ENCODE measurements at regions not wholly inside any gene's neighbourhood (a gene's known extent, or its start where the extent isn't known, plus 50 kb on each side); places are given as distances from the start of the nearest gene placed in this dataset.

GRCh38 chr14:43141636-43142191 is 1365.4 kb downstream of the FSCB start:
- Histone ChIP-seq H3K27ac (ENCODE audit: insufficient read depth, low read length) (no peak overlapping the region), H3K79me2 (ENCODE audit: control insufficient read depth, insufficient read depth, low read length) (no peaks in the 10 kb centered on the region), H4K20me1 (ENCODE audit: control insufficient read depth, extremely low read depth, insufficient read depth, low read length) (no peaks in the 10 kb centered on the region), H2AFZ (ENCODE audit: low read length) (no peak overlapping the region), H3K36me3 (ENCODE audit: control insufficient read depth, insufficient read depth, low read length) (no peaks in the 10 kb centered on the region), H3K9me3 (ENCODE audit: control insufficient read depth, insufficient read depth, low read depth, low read length) (no peaks in the 10 kb centered on the region), H3K4me2 (ENCODE audit: extremely low read depth, insufficient read depth, low read length) (no peak overlapping the region), H3K9ac (ENCODE audit: insufficient read depth, low read length) (no peak overlapping the region), H3K4me3 (replicated peaks in 1 of 4; ENCODE audit: control extremely low read depth in 1 of 4, insufficient read depth in 1 of 4, low read depth in 3 of 4, low read length in 4 of 4) (no peak overlapping the region), H3K4me1 (ENCODE audit: control insufficient read depth, extremely low read depth, insufficient read depth, low read length) (no peaks in the 10 kb centered on the region), H3K27me3 (ENCODE audit: control insufficient read depth, insufficient read depth, low read length) (no peaks in the 10 kb centered on the region)
- DNase-seq (ENCODE audit: low read depth in 2 of 2), result no peak
- TF ChIP-seq, protein P1, sequence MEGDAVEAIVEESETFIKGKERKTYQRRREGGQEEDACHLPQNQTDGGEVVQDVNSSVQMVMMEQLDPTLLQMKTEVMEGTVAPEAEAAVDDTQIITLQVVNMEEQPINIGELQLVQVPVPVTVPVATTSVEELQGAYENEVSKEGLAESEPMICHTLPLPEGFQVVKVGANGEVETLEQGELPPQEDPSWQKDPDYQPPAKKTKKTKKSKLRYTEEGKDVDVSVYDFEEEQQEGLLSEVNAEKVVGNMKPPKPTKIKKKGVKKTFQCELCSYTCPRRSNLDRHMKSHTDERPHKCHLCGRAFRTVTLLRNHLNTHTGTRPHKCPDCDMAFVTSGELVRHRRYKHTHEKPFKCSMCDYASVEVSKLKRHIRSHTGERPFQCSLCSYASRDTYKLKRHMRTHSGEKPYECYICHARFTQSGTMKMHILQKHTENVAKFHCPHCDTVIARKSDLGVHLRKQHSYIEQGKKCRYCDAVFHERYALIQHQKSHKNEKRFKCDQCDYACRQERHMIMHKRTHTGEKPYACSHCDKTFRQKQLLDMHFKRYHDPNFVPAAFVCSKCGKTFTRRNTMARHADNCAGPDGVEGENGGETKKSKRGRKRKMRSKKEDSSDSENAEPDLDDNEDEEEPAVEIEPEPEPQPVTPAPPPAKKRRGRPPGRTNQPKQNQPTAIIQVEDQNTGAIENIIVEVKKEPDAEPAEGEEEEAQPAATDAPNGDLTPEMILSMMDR (conservative IDR thresholded peaks at IDR 0.05 in 1 of 2, IDR thresholded peaks at IDR 0.05 in 1 of 2; ENCODE audit: low read depth in 1 of 2, low read length in 2 of 2), result no peak
- TF ChIP-seq EZH2 (IDR thresholded peaks at IDR 0.05; ENCODE audit: low read length, missing control alignments), result no peak

- Histone ChIP-seq H3K36me3 (ENCODE audit: control insufficient read depth, insufficient read depth, low read length) (no peaks in the 10 kb centered on the region), H3K27me3 (ENCODE audit: control insufficient read depth, insufficient read depth, low read length) (no peaks in the 10 kb centered on the region), H3K4me3 (replicated peaks in 1 of 4; ENCODE audit: control extremely low read depth in 1 of 4, insufficient read depth in 1 of 4, low read depth in 3 of 4, low read length in 4 of 4) (no peak overlapping the region), H3K4me2 (ENCODE audit: extremely low read depth, insufficient read depth, low read length) (no peak overlapping the region), H3K4me1 (ENCODE audit: control insufficient read depth, extremely low read depth, insufficient read depth, low read length) (no peaks in the 10 kb centered on the region), H3K27ac (ENCODE audit: insufficient read depth, low read length) (no peak overlapping the region), H3K9me3 (ENCODE audit: control insufficient read depth, insufficient read depth, low read depth, low read length) (no peaks in the 10 kb centered on the region), H3K79me2 (ENCODE audit: control insufficient read depth, insufficient read depth, low read length) (no peaks in the 10 kb centered on the region), H2AFZ (ENCODE audit: low read length) (no peak overlapping the region), H4K20me1 (ENCODE audit: control insufficient read depth, extremely low read depth, insufficient read depth, low read length) (no peaks in the 10 kb centered on the region), H3K9ac (ENCODE audit: insufficient read depth, low read length) (no peak overlapping the region)
- DNase-seq (ENCODE audit: low read depth in 2 of 2), result no peak
- TF ChIP-seq EZH2 (IDR thresholded peaks at IDR 0.05; ENCODE audit: low read length, missing control alignments), result no peak
- TF ChIP-seq, protein P1 (conservative IDR thresholded peaks at IDR 0.05 in 1 of 2, IDR thresholded peaks at IDR 0.05 in 1 of 2; ENCODE audit: low read depth in 1 of 2, low read length in 2 of 2), result no peak
These were observed 1366.6 kb downstream of the FSCB start for GRCh38 chr14:43140453-43140852.

DNA sequence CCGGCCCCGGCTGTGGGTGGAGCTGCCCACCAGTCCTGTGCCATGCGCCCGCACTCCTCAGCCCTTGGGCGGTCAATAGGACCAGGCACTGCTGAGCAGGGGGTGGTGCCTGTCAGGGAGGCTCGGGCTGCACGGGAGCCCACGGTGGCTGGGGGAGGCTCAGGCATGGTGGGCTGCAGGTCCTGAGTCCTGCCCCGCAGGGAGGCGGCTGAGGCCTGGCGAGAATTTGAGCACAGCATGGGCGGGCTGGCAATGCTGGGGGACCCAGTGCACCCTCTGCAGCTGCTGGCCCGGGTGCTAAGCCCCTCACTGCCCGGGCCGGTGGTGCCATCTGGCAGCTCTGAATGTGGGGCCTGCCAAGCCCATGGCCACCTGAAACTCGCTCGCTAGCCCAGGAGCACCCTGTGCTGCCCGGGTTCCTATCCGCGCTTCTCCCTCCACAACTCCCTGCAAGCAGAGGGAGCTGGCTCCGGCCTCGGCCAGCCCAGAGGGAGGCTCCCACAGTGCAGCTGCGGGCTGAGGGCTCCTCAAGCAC is 1371.1 kb downstream of the FSCB start:
- no peak for DNase-seq (ENCODE audit: low read depth in 2 of 2)
- Histone ChIP-seq H3K36me3 (ENCODE audit: control insufficient read depth, insufficient read depth, low read length) (no peaks in the 10 kb centered on the region), H3K4me3 (replicated peaks in 1 of 4; ENCODE audit: control extremely low read depth in 1 of 4, insufficient read depth in 1 of 4, low read depth in 3 of 4, low read length in 4 of 4) (no peak overlapping the region), H4K20me1 (ENCODE audit: control insufficient read depth, extremely low read depth, insufficient read depth, low read length) (no peaks in the 10 kb centered on the region), H3K27me3 (ENCODE audit: control insufficient read depth, insufficient read depth, low read length) (no peaks in the 10 kb centered on the region), H3K4me2 (ENCODE audit: extremely low read depth, insufficient read depth, low read length) (no peak overlapping the region), H2AFZ (ENCODE audit: low read length) (no peak overlapping the region), H3K9me3 (ENCODE audit: control insufficient read depth, insufficient read depth, low read depth, low read length) (no peaks in the 10 kb centered on the region), H3K27ac (ENCODE audit: insufficient read depth, low read length) (no peak overlapping the region), H3K9ac (ENCODE audit: insufficient read depth, low read length) (no peak overlapping the region), H3K4me1 (ENCODE audit: control insufficient read depth, extremely low read depth, insufficient read depth, low read length) (no peaks in the 10 kb centered on the region), H3K79me2 (ENCODE audit: control insufficient read depth, insufficient read depth, low read length) (no peaks in the 10 kb centered on the region)
- TF ChIP-seq, protein P1 (conservative IDR thresholded peaks at IDR 0.05 in 1 of 2, IDR thresholded peaks at IDR 0.05 in 1 of 2; ENCODE audit: low read depth in 1 of 2, low read length in 2 of 2), result no peak
- TF ChIP-seq EZH2 (IDR thresholded peaks at IDR 0.05; ENCODE audit: low read length, missing control alignments), result no peak
